CD4-positive, alpha-beta T cell treated with Interleukin-15 for 1 hour (primary cell): ENCODE measurements at regions not wholly inside any gene's neighbourhood (a gene's known extent, or its start where the extent isn't known, plus 50 kb on each side); places are given as distances from the start of the nearest gene placed in this dataset.
"Not testable (repeated sequence)": the region's sequence is repeated elsewhere in the genome, so short reads cannot be mapped to it uniquely, and the experiment has no call there.

Experiments
- DNase-seq: peaks from one replicate; pipeline ENCODE4 v3.0.0-alpha.2; 2020

- DNase-seq, result no peak
Measured at GRCh38 chr6:37078814-37079213, 73.4 kb downstream of the FGD2 start.

- DNase-seq, result no peak
Measured at GRCh38 chr6:37081042-37081607, 75.7 kb downstream of the FGD2 start.

GRCh38 chr6:37082390-37083130 is 77.1 kb downstream of the FGD2 start:
- DNase-seq, result no peak

GRCh38 chr6:37083243-37084138 is 78.0 kb downstream of the FGD2 start:
- DNase-seq, result peak; percentile 40

- DNase-seq, result not testable (repeated sequence)
Measured at GRCh38 chr6:37084665-37085064, 79.2 kb downstream of the FGD2 start.

- no peak for DNase-seq
Measured at GRCh38 chr6:37085198-37085597, 79.7 kb downstream of the FGD2 start.

GRCh38 chr6:37088897-37089296 is 81.1 kb upstream of the PIM1 start:
- DNase-seq, result no peak

GRCh38 chr6:37089783-37090182 is 80.2 kb upstream of the PIM1 start:
- no peak for DNase-seq

- not testable (repeated sequence) for DNase-seq
Measured at GRCh38 chr6:37091104-37091503, 78.8 kb upstream of the PIM1 start.

GRCh38 chr6:37091586-37091985 is 78.4 kb upstream of the PIM1 start:
- not testable (repeated sequence) for DNase-seq

GRCh38 chr6:37092923-37093727 is 76.8 kb upstream of the PIM1 start:
- DNase-seq, result no peak

- no peak for DNase-seq
Measured at GRCh38 chr6:37093728-37094069, 76.3 kb upstream of the PIM1 start.

GRCh38 chr6:37095997-37096396 is 74.0 kb upstream of the PIM1 start:
- DNase-seq, result no peak

GRCh38 chr6:37097335-37097734 is 72.6 kb upstream of the PIM1 start:
- no peak for DNase-seq

- peak; percentile 34 for DNase-seq
Measured at GRCh38 chr6:37099442-37099841, 70.5 kb upstream of the PIM1 start.

- DNase-seq, result no peak
Measured at GRCh38 chr6:37100745-37101144, 69.2 kb upstream of the PIM1 start.

- DNase-seq, result no peak
Measured at GRCh38 chr6:37101991-37102298, 68.0 kb upstream of the PIM1 start.

- DNase-seq, result peak; percentile 90
Measured at GRCh38 chr6:37102299-37103168, 67.4 kb upstream of the PIM1 start.

- DNase-seq, result peak; percentile 36
Measured at GRCh38 chr6:37103169-37104039, 66.5 kb upstream of the PIM1 start.

GRCh38 chr6:37104824-37105147 is 65.2 kb upstream of the PIM1 start:
- DNase-seq, result no peak
